Activated T-helper 1 cell treated with anti-CD3 and anti-CD28 coated beads, Interleukin-12 subunit alpha, Interleukin-12 subunit beta, Interleukin-2, Interleukin-4 antibody, amounts not matched to agents 30 ng/mL and 10 ng/mL and 1 ng/mL, durations not matched to agents 14 hours and 24 hours and 36 hours (primary cell): ENCODE measurements at regions not wholly inside any gene's neighbourhood (a gene's known extent, or its start where the extent isn't known, plus 50 kb on each side); places are given as distances from the start of the nearest gene placed in this dataset.

ENCODE experiments used
- DNase-seq: peaks from one replicate; pipeline ENCODE4 v3.0.0; 2021; ENCODE audit warnings: low spot score
- H3K27ac Mint-ChIP-seq: one replicate; pipeline ENCODE4 v1.8.0; 2021; ENCODE audit warnings: mild to moderate bottlenecking, mixed read lengths
- H3K27me3 Mint-ChIP-seq: one replicate; pipeline ENCODE4 v1.8.0; 2022; ENCODE audit warnings: mild to moderate bottlenecking, moderate library complexity, mixed read lengths; ENCODE audit not compliant: insufficient read depth
- H3K36me3 Mint-ChIP-seq: one replicate; pipeline ENCODE4 v1.8.0; 2021; ENCODE audit warnings: low read depth, mixed read lengths
- H3K4me1 Mint-ChIP-seq: one replicate; pipeline ENCODE4 v1.8.0; 2021; ENCODE audit warnings: low read depth, mixed read lengths
- H3K4me3 Mint-ChIP-seq: one replicate; pipeline ENCODE4 v1.8.0; 2021; ENCODE audit warnings: mild to moderate bottlenecking, moderate library complexity, mixed read lengths
- H3K9me3 Mint-ChIP-seq: one replicate; pipeline ENCODE4 v1.8.0; 2021; ENCODE audit warnings: mixed read lengths
- intact Hi-C: fragments of 100-400 bp; cut with micrococcal nuclease; formaldehyde crosslinking; loops from one replicate; pipeline ENCODE4 v1.15.1; 2024

- no peak for DNase-seq
- Mint-ChIP-seq H3K9me3 (no peaks in the 10 kb centered on the region), H3K27ac (no peak overlapping the region), H3K36me3 (no peaks in the 10 kb centered on the region), H3K4me3 (no peak overlapping the region), H3K27me3 (peaks cover 2% of the 10 kb centered on the region), H3K4me1 (no peaks in the 10 kb centered on the region)
- intact Hi-C loops: no loop called here
Measured at GRCh38 chr10:128549101-128549608, 422.9 kb upstream of the MKI67 start.

GRCh38 chr10:128550045-128550444 lies 423.8 kb upstream of the MKI67 start:
- Mint-ChIP-seq H3K4me1 (no peaks in the 10 kb centered on the region), H3K27me3 (no peaks in the 10 kb centered on the region), H3K9me3 (no peaks in the 10 kb centered on the region), H3K36me3 (no peaks in the 10 kb centered on the region), H3K4me3 (no peak overlapping the region), H3K27ac (no peak overlapping the region)
- intact Hi-C loops: no loop called here
- DNase-seq: no peak

GRCh38 chr10:128551475-128551874 lies 425.3 kb upstream of the MKI67 start:
- intact Hi-C loops: no loop called here
- no peak overlapping the region for H3K4me3 Mint-ChIP-seq

GRCh38 chr10:128553755-128554154 lies 427.5 kb upstream of the MKI67 start:
- no peak overlapping the region for H3K27ac Mint-ChIP-seq
- no peaks in the 10 kb centered on the region for H3K4me1 Mint-ChIP-seq
- H3K9me3 Mint-ChIP-seq: no peaks in the 10 kb centered on the region
- no peaks in the 10 kb centered on the region for H3K36me3 Mint-ChIP-seq
- H3K4me3 Mint-ChIP-seq: no peak overlapping the region
- DNase-seq: no peak
- intact Hi-C loops: no loop called here
- no peaks in the 10 kb centered on the region for H3K27me3 Mint-ChIP-seq

More at GRCh38 chr10:128551475-128551874, 425.3 kb upstream of the MKI67 start:
- Mint-ChIP-seq H3K4me1 (no peaks in the 10 kb centered on the region), H3K9me3 (no peaks in the 10 kb centered on the region), H3K36me3 (no peaks in the 10 kb centered on the region), H3K27ac (no peak overlapping the region), H3K27me3 (no peaks in the 10 kb centered on the region)
- no peak for DNase-seq

- intact Hi-C loops: no loop called here
- H3K36me3 Mint-ChIP-seq: no peaks in the 10 kb centered on the region
- H3K9me3 Mint-ChIP-seq: no peaks in the 10 kb centered on the region
- H3K27ac Mint-ChIP-seq: no peak overlapping the region
- no peak for DNase-seq
- no peaks in the 10 kb centered on the region for H3K27me3 Mint-ChIP-seq
- no peaks in the 10 kb centered on the region for H3K4me1 Mint-ChIP-seq
- no peak overlapping the region for H3K4me3 Mint-ChIP-seq
Measured at GRCh38 chr10:128556182-128557110, 430.2 kb upstream of the MKI67 start.

GRCh38 chr10:128557149-128557710 lies 431.0 kb upstream of the MKI67 start:
- intact Hi-C loops: no loop called here
- H3K27ac Mint-ChIP-seq: no peak overlapping the region
- H3K4me3 Mint-ChIP-seq: no peak overlapping the region
- H3K4me1 Mint-ChIP-seq: no peaks in the 10 kb centered on the region
- DNase-seq: no peak
- no peaks in the 10 kb centered on the region for H3K27me3 Mint-ChIP-seq
- no peaks in the 10 kb centered on the region for H3K36me3 Mint-ChIP-seq
- H3K9me3 Mint-ChIP-seq: no peaks in the 10 kb centered on the region

- no peaks in the 10 kb centered on the region for H3K36me3 Mint-ChIP-seq
- H3K27me3 Mint-ChIP-seq: no peaks in the 10 kb centered on the region
- intact Hi-C loops: no loop called here
- no peak overlapping the region for H3K27ac Mint-ChIP-seq
- DNase-seq: no peak
- no peaks in the 10 kb centered on the region for H3K4me1 Mint-ChIP-seq
- H3K9me3 Mint-ChIP-seq: no peaks in the 10 kb centered on the region
- no peak overlapping the region for H3K4me3 Mint-ChIP-seq
Measured at GRCh38 chr10:128560406-128560805, 434.2 kb upstream of the MKI67 start.

GRCh38 chr10:128560993-128561392 lies 434.8 kb upstream of the MKI67 start:
- H3K36me3 Mint-ChIP-seq: no peaks in the 10 kb centered on the region
- H3K4me3 Mint-ChIP-seq: no peak overlapping the region
- no peak overlapping the region for H3K27ac Mint-ChIP-seq

GRCh38 chr10:128563387-128563786 lies 437.2 kb upstream of the MKI67 start:
- H3K9me3 Mint-ChIP-seq: no peaks in the 10 kb centered on the region
- H3K27ac Mint-ChIP-seq: no peak overlapping the region
- intact Hi-C loops: no loop called here
- DNase-seq: no peak
- H3K4me1 Mint-ChIP-seq: no peaks in the 10 kb centered on the region
- H3K4me3 Mint-ChIP-seq: no peak overlapping the region
- no peaks in the 10 kb centered on the region for H3K27me3 Mint-ChIP-seq
- H3K36me3 Mint-ChIP-seq: no peaks in the 10 kb centered on the region

More at GRCh38 chr10:128560993-128561392, 434.8 kb upstream of the MKI67 start:
- Mint-ChIP-seq H3K4me1 (no peaks in the 10 kb centered on the region), H3K9me3 (no peaks in the 10 kb centered on the region), H3K27me3 (no peaks in the 10 kb centered on the region)
- no peak for DNase-seq
- intact Hi-C loops: no loop called here

GRCh38 chr10:128563904-128564303 lies 437.7 kb upstream of the MKI67 start:
- Mint-ChIP-seq H3K36me3 (no peaks in the 10 kb centered on the region), H3K4me3 (no peak overlapping the region), H3K4me1 (no peaks in the 10 kb centered on the region), H3K27me3 (no peaks in the 10 kb centered on the region), H3K9me3 (no peaks in the 10 kb centered on the region), H3K27ac (no peak overlapping the region)
- intact Hi-C loops: no loop called here
- no peak for DNase-seq

GRCh38 chr10:128566361-128566968 lies 440.2 kb upstream of the MKI67 start:
- intact Hi-C loops: no loop called here
- no peak overlapping the region for H3K27ac Mint-ChIP-seq
- H3K9me3 Mint-ChIP-seq: no peaks in the 10 kb centered on the region
- H3K27me3 Mint-ChIP-seq: no peaks in the 10 kb centered on the region
- H3K4me3 Mint-ChIP-seq: no peak overlapping the region
- H3K4me1 Mint-ChIP-seq: no peaks in the 10 kb centered on the region
- no peak for DNase-seq
- no peaks in the 10 kb centered on the region for H3K36me3 Mint-ChIP-seq

- Mint-ChIP-seq H3K27ac (no peak overlapping the region), H3K9me3 (no peaks in the 10 kb centered on the region), H3K4me3 (no peak overlapping the region), H3K4me1 (no peaks in the 10 kb centered on the region), H3K36me3 (no peaks in the 10 kb centered on the region), H3K27me3 (no peaks in the 10 kb centered on the region)
- intact Hi-C loops: no loop called here
- DNase-seq: no peak
Measured at GRCh38 chr10:128567551-128567950, 441.3 kb upstream of the MKI67 start.

- no peak overlapping the region for H3K27ac Mint-ChIP-seq
- no peaks in the 10 kb centered on the region for H3K4me1 Mint-ChIP-seq
- H3K36me3 Mint-ChIP-seq: no peaks in the 10 kb centered on the region
- intact Hi-C loops: no loop called here
- no peaks in the 10 kb centered on the region for H3K27me3 Mint-ChIP-seq
- no peak overlapping the region for H3K4me3 Mint-ChIP-seq
- no peak for DNase-seq
- no peaks in the 10 kb centered on the region for H3K9me3 Mint-ChIP-seq
Measured at GRCh38 chr10:128568041-128568440, 441.8 kb upstream of the MKI67 start.
